Mesendoderm (in vitro differentiated cells): ENCODE measurements at regions not wholly inside any gene's neighbourhood (a gene's known extent, or its start where the extent isn't known, plus 50 kb on each side); places are given as distances from the start of the nearest gene placed in this dataset.

Experiments used
- DNase-seq: peaks from one replicate; pipeline ENCODE4 v3.0.0; 2013
- H2AK5ac ChIP-seq: 2 replicates; pipeline ENCODE4 v1.6.1; 2013; ENCODE audit warnings: low read length, inconsistent platforms
- H2BK120ac ChIP-seq: 2 replicates; pipeline ENCODE4 v1.6.1; 2013; ENCODE audit warnings: low read depth, mild to moderate bottlenecking, low read length, moderate library complexity, mixed read lengths
- H2BK15ac ChIP-seq: replicated peaks from 2 replicates; pipeline ENCODE4 v1.6.1; 2013; ENCODE audit warnings: low read depth, mild to moderate bottlenecking, moderate library complexity
- H2BK5ac ChIP-seq: 2 replicates; pipeline ENCODE4 v1.6.1; 2013; ENCODE audit warnings: low read length, inconsistent platforms
- H3K18ac ChIP-seq: 2 replicates; pipeline ENCODE4 v1.6.1; 2013; ENCODE audit warnings: mild to moderate bottlenecking, low read length, mixed read lengths
- H3K23ac ChIP-seq: one replicate; pipeline ENCODE4 v1.6.1; 2013; ENCODE audit warnings: low read length
- H3K27ac ChIP-seq: 2 replicates; pipeline ENCODE4 v1.5.1; 2013; ENCODE audit warnings: low read depth, mild to moderate bottlenecking, inconsistent platforms, low read length, moderate library complexity
- H3K27me3 ChIP-seq: 2 replicates; pipeline ENCODE4 v1.6.1; 2013; ENCODE audit warnings: low read length, control low read depth, mild to moderate bottlenecking, inconsistent platforms; ENCODE audit not compliant: insufficient read depth, poor library complexity
- H3K36me3 ChIP-seq: 2 replicates; pipeline ENCODE4 v1.6.1; 2013; ENCODE audit warnings: low read length, inconsistent platforms; ENCODE audit not compliant: control insufficient read depth, insufficient read depth
- H3K4ac ChIP-seq: one replicate; pipeline ENCODE4 v1.6.1; 2013; ENCODE audit warnings: low read depth, mild to moderate bottlenecking, low read length, moderate library complexity
- H3K4me1 ChIP-seq: 2 replicates; pipeline ENCODE4 v1.6.1; 2013; ENCODE audit warnings: low read depth, low read length, inconsistent platforms; ENCODE audit not compliant: control insufficient read depth
- H3K4me2 ChIP-seq: 2 replicates; pipeline ENCODE4 v1.6.1; 2013; ENCODE audit warnings: low read length
- H3K4me3 ChIP-seq: 2 replicates; pipeline ENCODE4 v1.5.1; 2013; ENCODE audit warnings: mild to moderate bottlenecking, low read length
- H3K56ac ChIP-seq: one replicate; pipeline ENCODE4 v1.6.1; 2013; ENCODE audit warnings: low read length
- H3K79me1 ChIP-seq: 2 replicates; pipeline ENCODE4 v1.6.1; 2013; ENCODE audit warnings: low read length, inconsistent platforms
- H3K79me2 ChIP-seq: 2 replicates; pipeline ENCODE4 v1.6.1; 2013; ENCODE audit warnings: mild to moderate bottlenecking, low read length; ENCODE audit not compliant: control insufficient read depth, insufficient read depth
- H3K9ac ChIP-seq: 2 replicates; pipeline ENCODE4 v1.6.1; 2013; ENCODE audit warnings: low read length, inconsistent platforms
- H4K5ac ChIP-seq: one replicate; pipeline ENCODE4 v1.6.1; 2013; ENCODE audit warnings: low read length
- H4K8ac ChIP-seq: one replicate; pipeline ENCODE4 v1.6.1; 2013; ENCODE audit warnings: low read depth, mild to moderate bottlenecking, control low read depth, low read length, moderate library complexity
- WGBS: extraction: QIAGEN DNeasy Blood & Tissue Kit; methylation state at CpG from one replicate; pipeline ENCODE4 v1.1.7; 2013; ENCODE audit warnings: low lambda C conversion rate, missing lambda C conversion rate; ENCODE audit not compliant: insufficient coverage; ENCODE audit errors: extremely low coverage; 5-methylcytosine and 5-hydroxymethylcytosine counted together

GRCh38 chr5:155459889-155460500, 446.4 kb downstream of the KIF4B start:
- Histone ChIP-seq H3K27me3 (no peaks in the 10 kb centered on the region), H4K5ac (no peak overlapping the region), H2AK5ac (no peak overlapping the region), H3K4ac (no peak overlapping the region), H3K4me3 (no peak overlapping the region), H3K79me2 (no peaks in the 10 kb centered on the region), H3K4me1 (no peaks in the 10 kb centered on the region), H3K56ac (no peak overlapping the region), H2BK5ac (no peak overlapping the region), H4K8ac (no peak overlapping the region), H3K4me2 (no peak overlapping the region), H3K9ac (no peak overlapping the region), H3K36me3 (no peaks in the 10 kb centered on the region), H3K79me1 (no peaks in the 10 kb centered on the region), H3K18ac (no peak overlapping the region), H2BK15ac (no peak overlapping the region), H3K27ac (no peak overlapping the region), H3K23ac (no peak overlapping the region), H2BK120ac (no peak overlapping the region)
- DNase-seq: no peak
- no CpG with 5 or more reads among the region's 1 CpG for WGBS

- H3K18ac ChIP-seq: no peak overlapping the region
- H3K36me3 ChIP-seq: no peaks in the 10 kb centered on the region
- H3K9ac ChIP-seq: no peak overlapping the region
- no peak overlapping the region for H4K8ac ChIP-seq
- no peak overlapping the region for H3K56ac ChIP-seq
- no peaks in the 10 kb centered on the region for H3K27me3 ChIP-seq
- no peak overlapping the region for H3K4me2 ChIP-seq
- no peak overlapping the region for H3K4ac ChIP-seq
- H2BK15ac ChIP-seq: no peak overlapping the region
- H3K79me2 ChIP-seq: no peaks in the 10 kb centered on the region
- H2BK120ac ChIP-seq: no peak overlapping the region
- no peak overlapping the region for H3K27ac ChIP-seq
- no peak overlapping the region for H2AK5ac ChIP-seq
- DNase-seq: no peak
- H3K79me1 ChIP-seq: no peaks in the 10 kb centered on the region
- no peaks in the 10 kb centered on the region for H3K4me1 ChIP-seq
- H2BK5ac ChIP-seq: no peak overlapping the region
- H3K4me3 ChIP-seq: no peak overlapping the region
- no peak overlapping the region for H3K23ac ChIP-seq
- no peak overlapping the region for H4K5ac ChIP-seq
- no CpG with 5 or more reads among the region's 2 CpGs for WGBS
Observed at GRCh38 chr5:155460501-155460931, 447.0 kb downstream of the KIF4B start.

GRCh38 chr5:155461304-155461703, 447.7 kb downstream of the KIF4B start:
- WGBS: no CpG with 5 or more reads among the region's 4 CpGs
- H4K8ac ChIP-seq: no peak overlapping the region
- no peak overlapping the region for H2BK15ac ChIP-seq
- H2BK5ac ChIP-seq: no peak overlapping the region
- no peak overlapping the region for H3K4me3 ChIP-seq
- H3K23ac ChIP-seq: no peak overlapping the region
- no peaks in the 10 kb centered on the region for H3K36me3 ChIP-seq
- H3K9ac ChIP-seq: no peak overlapping the region
- H3K27ac ChIP-seq: no peak overlapping the region
- H3K18ac ChIP-seq: no peak overlapping the region
- H3K4me1 ChIP-seq: no peaks in the 10 kb centered on the region
- no peaks in the 10 kb centered on the region for H3K79me2 ChIP-seq
- H2BK120ac ChIP-seq: no peak overlapping the region
- H3K79me1 ChIP-seq: no peaks in the 10 kb centered on the region
- H3K4ac ChIP-seq: no peak overlapping the region
- no peak overlapping the region for H2AK5ac ChIP-seq
- H4K5ac ChIP-seq: no peak overlapping the region
- H3K56ac ChIP-seq: no peak overlapping the region
- no peak overlapping the region for H3K4me2 ChIP-seq
- no peak for DNase-seq
- H3K27me3 ChIP-seq: no peaks in the 10 kb centered on the region

- no peak for DNase-seq
- Histone ChIP-seq H3K4me3 (no peak overlapping the region), H3K27me3 (no peaks in the 10 kb centered on the region), H2AK5ac (no peak overlapping the region), H2BK120ac (no peak overlapping the region), H2BK15ac (no peak overlapping the region), H3K4me1 (no peaks in the 10 kb centered on the region), H3K79me1 (no peaks in the 10 kb centered on the region), H4K8ac (no peak overlapping the region), H2BK5ac (no peak overlapping the region), H3K56ac (no peak overlapping the region), H3K4me2 (no peak overlapping the region), H3K79me2 (no peaks in the 10 kb centered on the region), H3K36me3 (no peaks in the 10 kb centered on the region), H3K9ac (no peak overlapping the region), H3K27ac (no peak overlapping the region), H3K23ac (no peak overlapping the region), H3K18ac (no peak overlapping the region), H3K4ac (no peak overlapping the region), H4K5ac (no peak overlapping the region)
- WGBS: no CpG with 5 or more reads among the region's 5 CpGs
Observed at GRCh38 chr5:155466851-155467250, 453.3 kb downstream of the KIF4B start.

- H4K8ac ChIP-seq: no peak overlapping the region
- H3K4me3 ChIP-seq: no peak overlapping the region
- no peaks in the 10 kb centered on the region for H3K27me3 ChIP-seq
- no peak overlapping the region for H3K23ac ChIP-seq
- no peak for DNase-seq
- H2BK5ac ChIP-seq: no peak overlapping the region
- no peak overlapping the region for H2BK120ac ChIP-seq
- no CpG with 5 or more reads among the region's 3 CpGs for WGBS
- H3K27ac ChIP-seq: no peak overlapping the region
- no peak overlapping the region for H3K56ac ChIP-seq
- H3K79me2 ChIP-seq: no peaks in the 10 kb centered on the region
- H3K79me1 ChIP-seq: no peaks in the 10 kb centered on the region
- H2AK5ac ChIP-seq: no peak overlapping the region
- H2BK15ac ChIP-seq: no peak overlapping the region
- H3K4me2 ChIP-seq: no peak overlapping the region
- no peak overlapping the region for H3K9ac ChIP-seq
- H4K5ac ChIP-seq: no peak overlapping the region
- no peaks in the 10 kb centered on the region for H3K36me3 ChIP-seq
- H3K18ac ChIP-seq: no peak overlapping the region
- no peaks in the 10 kb centered on the region for H3K4me1 ChIP-seq
- H3K4ac ChIP-seq: no peak overlapping the region
Observed at GRCh38 chr5:155471027-155471426, 457.5 kb downstream of the KIF4B start.

- Histone ChIP-seq H3K4me1 (no peaks in the 10 kb centered on the region), H3K18ac (no peak overlapping the region), H3K27me3 (no peaks in the 10 kb centered on the region)
Observed at GRCh38 chr5:155472780-155473179, 459.2 kb downstream of the KIF4B start.

More at GRCh38 chr5:155472780-155473179, 459.2 kb downstream of the KIF4B start:
- Histone ChIP-seq H2AK5ac (no peak overlapping the region), H2BK120ac (no peak overlapping the region), H3K4me2 (no peak overlapping the region), H3K27ac (no peak overlapping the region), H3K79me2 (no peaks in the 10 kb centered on the region), H4K8ac (no peak overlapping the region), H2BK15ac (no peak overlapping the region), H2BK5ac (no peak overlapping the region), H3K4me3 (no peak overlapping the region), H3K9ac (no peak overlapping the region), H3K79me1 (no peaks in the 10 kb centered on the region), H3K4ac (no peak overlapping the region), H3K56ac (no peak overlapping the region), H3K36me3 (no peaks in the 10 kb centered on the region), H4K5ac (no peak overlapping the region), H3K23ac (no peak overlapping the region)
- WGBS: no CpG with 5 or more reads among the region's 2 CpGs
- no peak for DNase-seq
